Spleen (tissue), 11 donors: ENCODE measurements at regions not wholly inside any gene's neighbourhood (a gene's known extent, or its start where the extent isn't known, plus 50 kb on each side); places are given as distances from the start of the nearest gene placed in this dataset.

Source experiments
- DNase-seq: peaks from one replicate; pipeline ENCODE4 v3.0.0-alpha.2; 2020
- H3K27ac ChIP-seq, 8 donors: fragments of 200-600 bp; sonication (generic) in 7 of 8; 1 replicate in 4 of 8; 2 replicates in 4 of 8; pipeline versions ENCODE4 v1.5.0 to v1.8.0; 2016 to 2021; ENCODE audit warnings: inconsistent platforms in 4 of 8, mild to moderate bottlenecking in 4 of 8, moderate library complexity in 1 of 8
- H3K27me3 ChIP-seq, 7 donors: fragments of 200-600 bp; sonication (generic) in 6 of 7; replicated peaks in 1 of 7; 1 replicate in 4 of 7; 2 replicates in 3 of 7; pipeline versions ENCODE4 v1.5.0 to v1.8.0; 2016 to 2021; ENCODE audit warnings: inconsistent platforms in 3 of 7, mild to moderate bottlenecking in 1 of 7
- H3K36me3 ChIP-seq, 6 donors: fragments of 200-600 bp; sonication (generic) in 5 of 6; 1 replicate in 4 of 6; 2 replicates in 2 of 6; pipeline versions ENCODE4 v1.5.0 to v1.8.0; 2016 to 2021; ENCODE audit warnings: inconsistent platforms in 2 of 6
- H3K4me1 ChIP-seq, 6 donors: fragments of 200-600 bp; sonication (generic) in 5 of 6; 1 replicate in 3 of 6; 2 replicates in 3 of 6; pipeline versions ENCODE4 v1.5.0 to v1.8.0; 2016 to 2021; ENCODE audit warnings: inconsistent platforms in 3 of 6
- H3K4me3 ChIP-seq, 8 donors: fragments of 200-600 bp; sonication (generic) in 7 of 8; 1 replicate in 4 of 8; 2 replicates in 4 of 8; pipeline versions ENCODE4 v1.5.0 to v1.8.0; 2016 to 2021; ENCODE audit warnings: inconsistent platforms in 4 of 8, mild to moderate bottlenecking in 4 of 8, moderate library complexity in 2 of 8
- H3K9me3 ChIP-seq, 8 donors: fragments of 200-600 bp; sonication (generic) in 7 of 8; 1 replicate in 4 of 8; 2 replicates in 4 of 8; pipeline versions ENCODE4 v1.5.0 to v1.8.0; 2016 to 2021; ENCODE audit warnings: inconsistent platforms in 4 of 8
- CTCF ChIP-seq, 11 experiments: fragments of 200-600 bp in 7 of 11; fragments of 450-650 bp in 4 of 11; sonication (generic) in 4 of 11; IDR thresholded peaks in 8 of 11; conservative IDR thresholded peaks in 3 of 11; 1 replicate in 7 of 11; 2 replicates in 4 of 11; pipeline versions ENCODE4 v1.4.0 to v1.8.0; 2016 to 2021; ENCODE audit warnings: antibody characterized with exemption in 11 of 11, inconsistent platforms in 4 of 11, mild to moderate bottlenecking in 1 of 11
- POLR2A ChIP-seq, 3 donors: fragments of 450-650 bp; IDR thresholded peaks; one replicate each; pipeline ENCODE4 v1.5.1; 2017; ENCODE audit warnings: antibody characterized with exemption in 3 of 3, mild to moderate bottlenecking in 1 of 3
- POLR2AphosphoS5 ChIP-seq, 3 donors: sonication (generic); formaldehyde crosslinking; IDR thresholded peaks; one replicate each; pipeline ENCODE4 v1.5.1; 2017; ENCODE audit warnings: antibody characterized with exemption in 3 of 3
- WGBS, 5 donors: extraction: QIAGEN DNeasy Blood & Tissue Kit in 3 of 5; methylation state at CpG; one replicate each; pipeline versions ENCODE4 v1.1.5 to v1.1.7; 2013 to 2018; 5-methylcytosine and 5-hydroxymethylcytosine counted together
- intact Hi-C: fragments of 100-400 bp; cut with DNase I; formaldehyde crosslinking; loops from one replicate; pipeline ENCODE4 v1.15.0; 2023; ENCODE audit warnings: low total_unique reads
- donor health status: healthy with polysubstance abuse.
- donor health status: DM: no; HTN: no; CAD: no; lungs with moderate emphysema.
- donor health status: DM: no; HTN: no; CAD: no.
- donor health status: Bipolar disorder and iron deficiency.
- donor health status: healthy.
- donor health status: DM: no; HTN: no; CAD: no.
- donor health status: DM: yes; HTN: yes; CAD: no.

- no peak overlapping the region for H3K4me3 ChIP-seq
- intact Hi-C loops: no loop called here
- peaks cover 0 to 71% (median 51%) of the 10 kb centered on the region in 8 donors for H3K9me3 ChIP-seq
- H3K36me3 ChIP-seq: no peaks in the 10 kb centered on the region
- no peak for TF ChIP-seq CTCF (IDR thresholded peaks at IDR 0.05 in 8 of 11, conservative IDR thresholded peaks at IDR 0.05 in 3 of 11)
- no peak overlapping the region for H3K27ac ChIP-seq
- no peaks in the 10 kb centered on the region for H3K27me3 ChIP-seq
- no peaks in the 10 kb centered on the region for H3K4me1 ChIP-seq
- DNase-seq: no peak
- 87 to 97% (median 92%) methylated on average over 1 of the region's 1 CpG for WGBS, 5 donors
These were observed 267.6 kb downstream of the AEBP2 start for GRCh38 chr12:19706936-19707335.

- Histone ChIP-seq H3K4me3 (no peak overlapping the region), H3K27me3 (no peaks in the 10 kb centered on the region), H3K4me1 (no peaks in the 10 kb centered on the region), H3K36me3 (no peaks in the 10 kb centered on the region), H3K9me3 (peaks cover 0 to 60% (median 41%) of the 10 kb centered on the region in 8 donors), H3K27ac (no peak overlapping the region)
- WGBS, 5 donors: 69 to 87% (median 81%) methylated on average over 6 of the region's 6 CpGs
- intact Hi-C loops: no loop called here
- DNase-seq: no peak
- TF ChIP-seq POLR2A (IDR thresholded peaks at IDR 0.05) (no peak), POLR2AphosphoS5 (IDR thresholded peaks at IDR 0.05) (no peak), CTCF (IDR thresholded peaks at IDR 0.05 in 8 of 11, conservative IDR thresholded peaks at IDR 0.05 in 3 of 11) (no peak)
These were observed 268.7 kb downstream of the AEBP2 start for GRCh38 chr12:19707948-19708409.

GRCh38 chr12:19709889-19710288, 270.6 kb downstream of the AEBP2 start:
- Histone ChIP-seq H3K4me1 (no peaks in the 10 kb centered on the region), H3K27ac (peak overlapping the region in 1 of 8 donors; percentile 34), H3K36me3 (no peaks in the 10 kb centered on the region), H3K4me3 (no peak overlapping the region), H3K27me3 (no peaks in the 10 kb centered on the region), H3K9me3 (peaks cover 0 to 48% (median 32%) of the 10 kb centered on the region in 8 donors)
- DNase-seq: no peak
- WGBS, 5 donors: 43 to 88% (median 60%) methylated on average over 2 of the region's 2 CpGs
- intact Hi-C loops: no loop called here
- TF ChIP-seq CTCF (IDR thresholded peaks at IDR 0.05 in 8 of 11, conservative IDR thresholded peaks at IDR 0.05 in 3 of 11): no peak
- TF ChIP-seq POLR2AphosphoS5 (IDR thresholded peaks at IDR 0.05): no peak
- no peak for TF ChIP-seq POLR2A (IDR thresholded peaks at IDR 0.05)

- H3K27ac ChIP-seq: peak overlapping the region in 4 of 8 donors; percentile 3 to 48 (median 29)
- no peaks in the 10 kb centered on the region for H3K36me3 ChIP-seq
- 62 to 68% (median 66%) methylated on average over 7 of the region's 7 CpGs for WGBS, 5 donors
- no peaks in the 10 kb centered on the region for H3K4me1 ChIP-seq
- H3K4me3 ChIP-seq: no peak overlapping the region
- intact Hi-C loops: no loop called here
- no peak for DNase-seq
- H3K27me3 ChIP-seq: no peaks in the 10 kb centered on the region
- H3K9me3 ChIP-seq: peaks cover 0 to 37% (median 22%) of the 10 kb centered on the region in 8 donors
- TF ChIP-seq POLR2A (IDR thresholded peaks at IDR 0.05) (no peak), POLR2AphosphoS5 (IDR thresholded peaks at IDR 0.05) (no peak), CTCF (IDR thresholded peaks at IDR 0.05 in 8 of 11, conservative IDR thresholded peaks at IDR 0.05 in 3 of 11) (no peak)
These were observed 271.8 kb downstream of the AEBP2 start for GRCh38 chr12:19710811-19711793.
